WERI-Rb-1 (cell line): ENCODE measurements at regions not wholly inside any gene's neighbourhood (a gene's known extent, or its start where the extent isn't known, plus 50 kb on each side); places are given as distances from the start of the nearest gene placed in this dataset.
"Not testable (repeated sequence)": the region's sequence is repeated elsewhere in the genome, so short reads cannot be mapped to it uniquely, and the experiment has no call there.

Experiments used
- DNase-seq: peaks from one replicate; pipeline ENCODE4 v3.0.0-alpha.2; 2020
- H3K27ac ChIP-seq: fragments of 250-450 bp; sonication (Bioruptor Pico); 2 replicates; pipeline ENCODE4 v1.5.1; 2020; ENCODE audit warnings: mild to moderate bottlenecking, moderate library complexity
- H3K27me3 ChIP-seq: fragments of 250-450 bp; sonication (Bioruptor Pico); 2 replicates; pipeline ENCODE4 v1.5.1; 2021; ENCODE audit warnings: mild to moderate bottlenecking, low read depth, moderate library complexity; ENCODE audit not compliant: insufficient read depth, severe bottlenecking
- H3K36me3 ChIP-seq: fragments of 250-450 bp; sonication (Bioruptor Pico); 2 replicates; pipeline ENCODE4 v1.5.1; 2020; ENCODE audit warnings: mild to moderate bottlenecking, moderate library complexity
- H3K4me3 ChIP-seq: 2 replicates; pipeline ENCODE4 v1.5.1; 2011; ENCODE audit warnings: low read depth, mild to moderate bottlenecking, control low read depth, low read length
- H3K9me3 ChIP-seq: fragments of 250-450 bp; sonication (Bioruptor Pico); 2 replicates; pipeline ENCODE4 v1.5.1; 2021; ENCODE audit warnings: mild to moderate bottlenecking, moderate library complexity; ENCODE audit not compliant: severe bottlenecking
- TF ChIP-seq, protein P1 (sequence below): IDR thresholded peaks from 2 replicates; pipeline ENCODE4 v1.5.1; 2011; ENCODE audit warnings: low read depth, mild to moderate bottlenecking, control low read depth, inconsistent platforms, low read length

GRCh38 chr20:23294671-23295070, 55.9 kb upstream of the NXT1 start:
- no peak overlapping the region for H3K27ac ChIP-seq
- no peak for DNase-seq
- H3K9me3 ChIP-seq: no peaks in the 10 kb centered on the region
- peaks cover 97% of the 10 kb centered on the region for H3K27me3 ChIP-seq
- H3K4me3 ChIP-seq: no peak overlapping the region
- H3K36me3 ChIP-seq: no peaks in the 10 kb centered on the region
- TF ChIP-seq, protein P1, sequence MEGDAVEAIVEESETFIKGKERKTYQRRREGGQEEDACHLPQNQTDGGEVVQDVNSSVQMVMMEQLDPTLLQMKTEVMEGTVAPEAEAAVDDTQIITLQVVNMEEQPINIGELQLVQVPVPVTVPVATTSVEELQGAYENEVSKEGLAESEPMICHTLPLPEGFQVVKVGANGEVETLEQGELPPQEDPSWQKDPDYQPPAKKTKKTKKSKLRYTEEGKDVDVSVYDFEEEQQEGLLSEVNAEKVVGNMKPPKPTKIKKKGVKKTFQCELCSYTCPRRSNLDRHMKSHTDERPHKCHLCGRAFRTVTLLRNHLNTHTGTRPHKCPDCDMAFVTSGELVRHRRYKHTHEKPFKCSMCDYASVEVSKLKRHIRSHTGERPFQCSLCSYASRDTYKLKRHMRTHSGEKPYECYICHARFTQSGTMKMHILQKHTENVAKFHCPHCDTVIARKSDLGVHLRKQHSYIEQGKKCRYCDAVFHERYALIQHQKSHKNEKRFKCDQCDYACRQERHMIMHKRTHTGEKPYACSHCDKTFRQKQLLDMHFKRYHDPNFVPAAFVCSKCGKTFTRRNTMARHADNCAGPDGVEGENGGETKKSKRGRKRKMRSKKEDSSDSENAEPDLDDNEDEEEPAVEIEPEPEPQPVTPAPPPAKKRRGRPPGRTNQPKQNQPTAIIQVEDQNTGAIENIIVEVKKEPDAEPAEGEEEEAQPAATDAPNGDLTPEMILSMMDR: no peak

- no peak overlapping the region for H3K27ac ChIP-seq
- H3K4me3 ChIP-seq: no peak overlapping the region
- H3K36me3 ChIP-seq: no peaks in the 10 kb centered on the region
- TF ChIP-seq, protein P1: no peak
- no peak for DNase-seq
- peaks cover 97% of the 10 kb centered on the region for H3K27me3 ChIP-seq
- no peaks in the 10 kb centered on the region for H3K9me3 ChIP-seq
These were observed 56.4 kb upstream of the NXT1 start for GRCh38 chr20:23294166-23294565.

- TF ChIP-seq, protein P1: no peak
- no peaks in the 10 kb centered on the region for H3K9me3 ChIP-seq
- H3K36me3 ChIP-seq: no peaks in the 10 kb centered on the region
- no peak overlapping the region for H3K27ac ChIP-seq
- no peak overlapping the region for H3K4me3 ChIP-seq
- H3K27me3 ChIP-seq: peaks cover 97% of the 10 kb centered on the region
- DNase-seq: no peak
These were observed 56.9 kb upstream of the NXT1 start for GRCh38 chr20:23293689-23294088.

- H3K9me3 ChIP-seq, DNase-seq, H3K27ac ChIP-seq, H3K36me3 ChIP-seq, H3K4me3 ChIP-seq: not testable (repeated sequence)
- peaks cover 97% of the 10 kb centered on the region for H3K27me3 ChIP-seq
These were observed 58.3 kb upstream of the NXT1 start for GRCh38 chr20:23292311-23292710.

DNA sequence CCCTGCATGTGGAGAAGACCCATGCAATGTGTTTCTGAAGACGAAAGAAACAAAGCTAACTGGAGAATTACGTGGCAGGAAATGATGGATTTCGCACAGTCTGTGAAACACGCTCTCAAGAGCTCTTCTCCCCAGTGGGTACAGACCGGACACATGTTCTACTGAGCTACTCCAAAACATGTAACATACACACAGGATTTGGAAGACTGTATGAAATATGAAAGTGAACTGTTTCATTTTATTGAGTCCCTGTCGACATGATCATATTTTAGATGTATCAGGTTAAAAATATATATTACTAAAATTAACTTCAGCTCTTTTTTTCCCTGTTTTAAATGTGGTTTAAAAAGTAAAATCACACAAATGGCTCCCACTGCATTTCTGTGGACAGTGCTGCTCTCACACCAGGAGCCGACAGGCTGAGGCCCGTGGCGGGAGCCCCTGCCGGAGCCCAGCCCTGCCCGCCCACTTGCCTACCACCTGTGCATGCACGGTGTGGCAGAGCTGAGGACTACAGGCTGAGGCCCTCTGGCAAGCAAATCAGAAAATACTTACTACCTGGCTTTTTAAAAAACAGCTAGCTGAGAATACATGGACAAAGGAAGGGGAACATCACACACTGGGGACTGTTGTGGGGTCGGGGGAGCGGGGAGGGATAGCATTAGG, 58.9 kb upstream of the NXT1 start:
- no peaks in the 10 kb centered on the region for H3K36me3 ChIP-seq
- H3K27me3 ChIP-seq: peaks cover 97% of the 10 kb centered on the region
- TF ChIP-seq, protein P1: no peak
- DNase-seq: no peak
- H3K27ac ChIP-seq: no peak overlapping the region
- H3K9me3 ChIP-seq: no peaks in the 10 kb centered on the region
- no peak overlapping the region for H3K4me3 ChIP-seq

DNA sequence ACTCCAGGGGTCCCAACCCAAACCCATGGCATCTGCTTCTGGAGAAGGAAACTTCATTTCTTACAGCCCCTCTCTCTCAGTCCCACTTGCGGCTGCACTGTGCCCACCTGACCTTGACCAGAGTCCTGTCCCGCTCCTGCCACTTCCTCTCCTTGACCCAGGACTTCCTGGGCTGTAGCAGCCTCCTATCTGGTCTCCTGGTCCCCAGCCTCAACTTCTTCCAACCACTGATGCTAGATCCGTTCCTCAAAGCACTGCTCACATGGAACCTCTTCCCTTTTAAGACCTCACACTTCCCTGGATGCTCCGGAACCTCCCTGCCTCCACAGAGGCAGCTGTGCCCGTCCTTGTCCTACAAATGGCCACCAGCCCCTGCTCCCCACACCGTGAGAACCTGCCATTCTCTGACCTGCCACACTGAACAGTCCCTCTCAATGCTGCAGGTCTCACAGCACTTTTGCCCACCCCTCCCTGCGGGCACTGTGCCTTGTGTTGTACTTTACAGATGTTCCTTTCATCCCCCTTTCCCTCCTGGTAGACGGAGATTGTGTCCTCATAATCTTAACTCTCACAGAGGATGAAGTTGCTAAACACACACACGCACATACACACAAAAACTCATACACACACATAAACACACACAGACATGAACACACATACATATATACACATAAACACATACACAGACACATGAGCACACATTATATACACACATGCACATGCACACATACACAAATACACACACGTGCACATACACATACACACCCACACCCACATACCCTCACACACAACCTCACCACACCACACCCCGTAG, 59.6 kb upstream of the NXT1 start:
- Histone ChIP-seq H3K9me3 (no peaks in the 10 kb centered on the region), H3K27ac (no peak overlapping the region), H3K27me3 (peaks cover 98% of the 10 kb centered on the region), H3K4me3 (no peak overlapping the region), H3K36me3 (no peaks in the 10 kb centered on the region)
- no peak for DNase-seq
- TF ChIP-seq, protein P1: no peak
